PC-3 (cell line): ENCODE measurements at regions not wholly inside any gene's neighbourhood (a gene's known extent, or its start where the extent isn't known, plus 50 kb on each side); places are given as distances from the start of the nearest gene placed in this dataset.

Experiments used
- ATAC-seq: fragments of 200-7000 bp; cut with Tn5 transposase; 2 replicates; pipeline ENCODE4 v1.9.1; 2020; ENCODE audit warnings: mild to moderate bottlenecking, moderate library complexity
- BruUV-seq: library from RNA; stranded (reverse); fragments of 400-500 nt; replicated peaks from 2 replicates; lab custom pipeline; 2021; lab: Mats Ljungman, UMichigan
- CTCF ChIA-PET: fragments of 300-600 bp; sonication (Branson Sonifier 250); formaldehyde crosslinking; loops from one replicate; lab custom pipeline; 2022; ENCODE audit warnings: antibody characterized with exemption; lab: Charles Lee
- POLR2A ChIA-PET: fragments of 300-600 bp; sonication (Branson Sonifier 250); formaldehyde crosslinking; loops from one replicate; lab custom pipeline; 2022; ENCODE audit warnings: antibody characterized with exemption; ENCODE audit not compliant: unreplicated experiment; lab: Charles Lee
- DNase-seq: peaks from one replicate; pipeline ENCODE4 v3.0.0-alpha.2; 2015
- H2AFZ ChIP-seq: fragments of 300-600 bp; sonication (generic); 2 replicates; pipeline ENCODE4 v1.6.0; 2016; ENCODE audit warnings: antibody characterized with exemption, low read length
- H3F3A ChIP-seq: fragments of 300-600 bp; sonication (generic); one replicate; pipeline ENCODE4 v1.6.0; 2017; ENCODE audit warnings: antibody characterized with exemption, low read length, control low read depth, mild to moderate bottlenecking; ENCODE audit not compliant: unreplicated experiment
- H3K27ac ChIP-seq: fragments of 300-600 bp; sonication (generic); 2 replicates; pipeline ENCODE4 v1.5.1; 2016; ENCODE audit warnings: mild to moderate bottlenecking, low read length
- H3K27me3 ChIP-seq: fragments of 300-600 bp; sonication (generic); 2 replicates; pipeline ENCODE4 v1.6.1; 2016; ENCODE audit warnings: low read length, mixed read lengths
- H3K36me3 ChIP-seq: fragments of 300-600 bp; sonication (generic); 2 replicates; pipeline ENCODE4 v1.6.1; 2016; ENCODE audit warnings: low read depth, mixed run types, low read length, mixed read lengths
- H3K4me1 ChIP-seq: fragments of 300-600 bp; sonication (generic); 2 replicates; pipeline ENCODE4 v1.5.1; 2016; ENCODE audit warnings: low read length; ENCODE audit not compliant: insufficient read depth
- H3K4me2 ChIP-seq: fragments of 300-600 bp; sonication (generic); 2 replicates; pipeline ENCODE4 v1.6.0; 2016; ENCODE audit warnings: low read length
- H3K4me3 ChIP-seq: fragments of 300-600 bp; sonication (generic); 2 replicates; pipeline ENCODE4 v1.5.1; 2016; ENCODE audit warnings: mild to moderate bottlenecking, low read length, mixed read lengths
- H3K79me2 ChIP-seq: fragments of 300-600 bp; sonication (generic); 2 replicates; pipeline ENCODE4 v1.6.1; 2017; ENCODE audit warnings: low read length, mixed read lengths
- H3K9ac ChIP-seq: fragments of 300-600 bp; sonication (generic); 2 replicates; pipeline ENCODE4 v1.6.0; 2016; ENCODE audit warnings: mild to moderate bottlenecking, low read length
- H3K9me2 ChIP-seq: fragments of 300-600 bp; sonication (generic); replicated peaks from 2 replicates; pipeline ENCODE4 v1.6.1; 2016; ENCODE audit warnings: mixed run types, low read length, mixed read lengths
- H3K9me3 ChIP-seq: fragments of 300-600 bp; sonication (generic); 2 replicates; pipeline ENCODE4 v1.6.1; 2016; ENCODE audit warnings: low read length, mixed read lengths
- H4K20me1 ChIP-seq: fragments of 300-600 bp; sonication (generic); 2 replicates; pipeline ENCODE4 v1.6.1; 2016; ENCODE audit warnings: low read length, mixed read lengths
- CTCF ChIP-seq: fragments of 300-600 bp; sonication (generic); conservative IDR thresholded peaks from 2 replicates; pipeline ENCODE4 v1.5.1; 2017; ENCODE audit warnings: antibody characterized with exemption, low read depth, mild to moderate bottlenecking, low read length
- EZH2 ChIP-seq: fragments of 300-600 bp; sonication (generic); IDR thresholded peaks from one replicate; pipeline ENCODE4 v1.6.1; 2017; ENCODE audit warnings: antibody characterized with exemption, mild to moderate bottlenecking, low read length; ENCODE audit not compliant: unreplicated experiment
- EZH2phosphoT487 ChIP-seq: fragments of 300-600 bp; sonication (generic); IDR thresholded peaks from 2 replicates; pipeline ENCODE4 v1.6.1; 2018; ENCODE audit warnings: mild to moderate bottlenecking, antibody characterized with exemption, low read length, borderline replicate concordance
- intact Hi-C: fragments of 100-400 bp; cut with micrococcal nuclease; formaldehyde crosslinking; loops from 2 replicates; pipeline ENCODE4 v1.9.0; 2023

DNA sequence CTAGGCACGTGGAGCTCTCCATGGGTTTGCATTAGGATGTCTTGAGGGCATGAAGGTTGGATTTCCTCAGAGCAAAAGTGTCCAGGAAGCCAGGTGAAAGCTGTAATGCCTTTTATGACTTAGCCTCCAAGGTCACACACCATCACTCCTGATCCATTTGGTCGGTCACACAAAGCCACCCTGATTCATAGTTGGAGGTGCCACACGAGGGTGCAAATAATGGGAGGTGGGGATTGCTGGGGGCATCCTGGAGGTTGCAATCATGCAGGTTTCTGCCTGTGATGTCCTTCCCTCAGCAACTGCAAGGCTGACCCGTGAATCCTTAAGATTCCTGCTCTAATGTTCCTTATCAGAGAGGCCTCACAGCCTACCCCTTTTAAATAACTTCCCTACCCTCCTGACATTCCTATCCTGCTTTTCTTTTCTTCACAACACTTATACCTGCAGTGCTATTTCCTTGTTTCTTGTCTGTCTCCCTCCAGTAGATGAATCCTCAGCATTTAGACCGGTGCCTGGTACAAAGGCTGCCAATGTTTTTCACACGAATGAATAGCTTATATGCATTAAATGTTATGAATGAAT is 97.1 kb downstream of the LIPG start:
- CTCF ChIA-PET, result no interaction called here
- no TSS peak for BruUV-seq
- H3K27me3 ChIP-seq, result no peaks in the 10 kb centered on the region
- ATAC-seq, result no peak
- H4K20me1 ChIP-seq, result no peaks in the 10 kb centered on the region
- no peaks in the 10 kb centered on the region for H3K9me3 ChIP-seq
- H3K27ac ChIP-seq, result no peak overlapping the region
- no peaks in the 10 kb centered on the region for H3K79me2 ChIP-seq
- H3K4me3 ChIP-seq, result no peak overlapping the region
- peaks cover 10% of the 10 kb centered on the region for H3K4me1 ChIP-seq
- POLR2A ChIA-PET, result no interaction called here
- TF ChIP-seq CTCF, result no peak
- no peak for TF ChIP-seq EZH2
- no peak for TF ChIP-seq EZH2phosphoT487
- intact Hi-C loops, result no loop called here
- H3K9ac ChIP-seq, result no peak overlapping the region
- H3K4me2 ChIP-seq, result no peak overlapping the region
- DNase-seq, result no peak
- H3K9me2 ChIP-seq, result no peaks in the 10 kb centered on the region
- H2AFZ ChIP-seq, result no peak overlapping the region
- no peaks in the 10 kb centered on the region for H3K36me3 ChIP-seq
- H3F3A ChIP-seq, result no peaks in the 10 kb centered on the region

- Histone ChIP-seq H3K4me2 (0 out of 2 replicates have a peak overlapping the region, but pooled peaks have one; percentile 26), H3K27me3 (no peaks in the 10 kb centered on the region), H3K36me3 (no peaks in the 10 kb centered on the region), H3K27ac (peak overlapping the region; percentile 93), H3K4me1 (peaks cover 10% of the 10 kb centered on the region), H3K9ac (peak overlapping the region; percentile 59), H4K20me1 (no peaks in the 10 kb centered on the region), H3K9me2 (no peaks in the 10 kb centered on the region), H3K4me3 (no peak overlapping the region), H3K9me3 (no peaks in the 10 kb centered on the region), H3K79me2 (no peaks in the 10 kb centered on the region), H3F3A (no peaks in the 10 kb centered on the region), H2AFZ (no peak overlapping the region)
- intact Hi-C loops, result no loop called here
- peak; percentile 74 for DNase-seq
- no TSS peak for BruUV-seq
- peak; percentile 93 for ATAC-seq
- ChIA-PET CTCF (no interaction called here), POLR2A (interaction anchor here (0.6 kb wide), 1 partner anchor 29 kb away, joined by 3 read pairs; no protein-coding TSS in a partner anchor)
- TF ChIP-seq CTCF (no peak), EZH2phosphoT487 (no peak), EZH2 (no peak)
Measured at GRCh38 chr18:49656073-49656692, 94.3 kb downstream of the LIPG start.
